Right lung (tissue), 2 donors: ENCODE measurements at regions not wholly inside any gene's neighbourhood (a gene's known extent, or its start where the extent isn't known, plus 50 kb on each side); places are given as distances from the start of the nearest gene placed in this dataset.
"Not testable (repeated sequence)": the region's sequence is repeated elsewhere in the genome, so short reads cannot be mapped to it uniquely, and the experiment has no call there.

Experiments
- DNase-seq, 2 donors: peaks; one replicate each; pipeline ENCODE4 v3.0.0-alpha.2; 2013

DNA sequence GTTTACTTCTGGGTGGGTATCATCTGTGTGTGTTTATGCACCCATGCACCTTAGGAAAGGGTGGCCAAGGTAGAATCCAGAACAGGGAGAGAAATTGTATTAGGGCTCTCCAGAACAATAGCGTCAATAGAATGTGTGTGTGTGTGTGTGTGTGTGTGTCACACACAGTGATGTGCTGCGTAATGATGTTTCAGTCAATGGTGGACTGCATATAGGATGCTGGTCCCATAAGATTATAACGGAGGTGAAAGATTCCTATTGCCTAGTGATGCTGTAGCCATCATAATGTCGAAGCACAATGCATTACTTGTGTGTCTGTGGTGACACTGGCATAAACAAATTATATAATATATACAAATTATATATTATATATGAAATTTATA is 69.3 kb upstream of the PRR23C start:
- no peak for DNase-seq

- not testable (repeated sequence) for DNase-seq
Observed at GRCh38 chr3:139116631-139117030, 71.9 kb upstream of the PRR23C start.

DNA sequence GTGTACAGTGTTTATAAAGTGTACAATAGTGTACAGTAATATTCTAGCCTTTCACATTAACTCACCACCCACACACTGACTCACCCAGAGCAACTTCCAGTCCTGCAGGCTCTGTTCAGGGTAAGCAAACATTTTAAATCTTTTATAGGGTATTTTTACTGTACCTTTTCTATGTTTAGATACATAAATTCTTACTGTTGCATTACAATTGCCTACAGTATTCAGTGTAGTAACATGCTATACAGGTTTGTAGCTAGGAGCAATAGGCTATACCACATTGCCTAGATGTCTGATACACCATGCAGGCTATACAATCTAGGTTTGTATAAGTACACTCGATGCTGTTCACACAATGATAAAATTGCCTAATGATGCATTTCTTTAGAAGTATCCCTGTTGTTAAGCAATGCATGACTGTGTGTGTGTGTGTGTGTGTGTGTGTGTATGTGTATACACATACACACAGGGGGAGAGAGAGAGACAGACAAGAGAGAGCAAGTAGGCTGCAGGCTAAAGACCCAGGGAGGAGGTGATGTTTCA is 72.5 kb upstream of the PRR23C start:
- no peak for DNase-seq

GRCh38 chr3:139117883-139118760 is 73.4 kb upstream of the PRR23C start:
- DNase-seq, result no peak

DNA sequence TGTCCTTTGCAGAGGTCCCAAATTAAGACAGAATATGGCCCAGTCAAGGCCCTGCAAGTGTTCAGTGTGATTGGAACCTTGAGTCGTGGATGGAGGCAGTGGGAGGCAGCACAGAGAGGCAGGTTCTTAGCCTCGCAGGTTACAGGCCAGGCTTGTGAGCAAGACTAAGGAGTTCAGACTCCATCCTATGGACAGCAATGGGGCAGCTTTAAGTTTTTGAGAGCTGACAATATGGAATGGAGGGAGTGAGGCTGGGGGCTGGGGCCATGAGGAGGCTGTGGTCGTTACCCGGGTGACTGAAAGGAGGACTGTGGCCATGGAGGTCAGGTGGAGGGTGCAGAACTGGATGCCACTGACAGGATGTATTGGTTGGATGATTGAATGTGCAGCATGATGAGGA is 74.1 kb upstream of the PRR23C start:
- DNase-seq, result no peak

DNA sequence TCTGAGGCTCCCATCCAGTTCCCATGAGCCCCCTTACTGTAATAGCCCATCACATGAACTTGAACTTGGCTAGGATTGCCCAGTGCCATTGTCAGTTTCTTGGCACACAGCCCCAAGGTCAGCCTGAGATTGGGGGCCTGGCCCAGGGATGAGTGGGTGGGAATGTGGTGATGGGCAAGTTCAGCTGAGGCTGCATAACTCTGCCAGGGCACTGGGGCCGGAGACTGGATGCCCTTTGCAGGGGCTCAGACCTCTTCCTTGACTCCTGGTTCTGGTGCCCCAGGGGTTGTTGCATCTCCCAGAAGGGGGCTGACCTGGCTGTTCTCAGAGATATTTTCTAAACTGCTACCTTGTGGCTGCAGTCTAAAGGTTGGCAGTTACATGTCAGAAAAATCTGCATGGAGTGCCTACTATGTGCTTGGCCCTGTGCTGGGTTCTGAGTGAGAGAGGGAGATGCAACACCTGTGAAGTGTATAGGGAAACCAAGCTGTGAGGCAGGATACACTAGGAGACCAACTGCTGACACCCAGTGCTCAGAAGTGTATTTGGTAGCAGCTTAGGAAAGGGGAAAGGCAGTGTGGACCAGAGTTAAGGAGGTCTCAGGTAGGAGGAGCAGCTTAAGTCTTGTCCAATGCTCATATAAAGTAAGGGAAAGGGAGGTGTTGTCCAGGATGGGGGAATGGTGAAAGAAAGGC is 74.8 kb upstream of the PRR23C start:
- DNase-seq, result no peak

GRCh38 chr3:139120086-139121056 is 75.7 kb upstream of the PRR23C start:
- DNase-seq, result no peak

DNA sequence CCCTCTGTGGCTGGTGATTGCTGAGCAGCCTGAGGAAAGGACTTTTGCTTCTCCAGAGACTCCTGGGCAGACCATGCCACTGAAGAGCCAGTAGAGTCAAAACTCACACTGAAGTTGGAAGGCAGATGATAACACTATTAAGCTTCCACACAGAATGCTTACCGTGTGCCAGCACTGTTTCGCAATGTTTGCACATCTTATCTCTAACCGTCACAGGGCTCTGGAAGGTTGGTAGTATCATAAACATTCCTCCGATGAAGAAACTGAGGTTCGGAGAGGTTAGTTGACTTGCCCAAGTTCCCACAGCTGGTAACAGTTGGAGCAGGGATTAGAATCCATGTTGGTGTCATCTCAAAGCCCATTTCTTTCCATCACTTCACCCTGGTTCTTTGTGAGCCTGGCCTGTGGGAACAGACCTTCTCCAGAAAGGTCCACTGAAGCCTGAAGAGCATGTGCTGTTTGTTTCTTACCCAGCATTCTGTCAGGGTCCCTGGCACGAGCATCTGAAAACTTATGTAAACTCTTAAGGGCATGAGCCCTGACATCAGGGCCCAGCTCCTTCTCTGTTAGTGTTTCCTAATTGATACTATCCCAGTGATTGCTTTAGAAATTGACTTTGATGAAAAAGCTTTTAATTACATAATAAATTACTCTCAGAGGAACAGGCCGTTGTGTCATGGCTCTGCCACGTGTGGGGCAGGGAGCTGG is 77.0 kb upstream of the PRR23C start:
- no peak for DNase-seq

DNA sequence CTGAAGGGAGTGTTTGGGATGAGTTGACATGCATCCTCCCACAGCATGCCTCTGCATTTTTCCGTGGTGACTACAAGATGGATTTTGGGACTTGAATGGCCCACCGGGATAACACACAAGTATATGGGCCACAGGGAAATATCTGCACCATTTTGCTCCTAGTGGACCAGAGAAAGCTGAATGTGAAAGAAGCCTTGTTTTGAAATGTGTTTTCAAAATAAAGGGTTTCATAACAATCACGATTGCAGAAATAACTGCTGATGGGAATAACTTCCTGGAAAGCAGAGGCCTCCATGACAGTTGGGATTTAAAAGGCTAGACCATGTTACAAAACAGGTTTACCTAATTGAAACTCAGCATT is 77.5 kb upstream of the PRR23C start:
- no peak for DNase-seq

- no peak for DNase-seq
Observed at GRCh38 chr3:139122612-139123011, 77.9 kb upstream of the PRR23C start.

DNA sequence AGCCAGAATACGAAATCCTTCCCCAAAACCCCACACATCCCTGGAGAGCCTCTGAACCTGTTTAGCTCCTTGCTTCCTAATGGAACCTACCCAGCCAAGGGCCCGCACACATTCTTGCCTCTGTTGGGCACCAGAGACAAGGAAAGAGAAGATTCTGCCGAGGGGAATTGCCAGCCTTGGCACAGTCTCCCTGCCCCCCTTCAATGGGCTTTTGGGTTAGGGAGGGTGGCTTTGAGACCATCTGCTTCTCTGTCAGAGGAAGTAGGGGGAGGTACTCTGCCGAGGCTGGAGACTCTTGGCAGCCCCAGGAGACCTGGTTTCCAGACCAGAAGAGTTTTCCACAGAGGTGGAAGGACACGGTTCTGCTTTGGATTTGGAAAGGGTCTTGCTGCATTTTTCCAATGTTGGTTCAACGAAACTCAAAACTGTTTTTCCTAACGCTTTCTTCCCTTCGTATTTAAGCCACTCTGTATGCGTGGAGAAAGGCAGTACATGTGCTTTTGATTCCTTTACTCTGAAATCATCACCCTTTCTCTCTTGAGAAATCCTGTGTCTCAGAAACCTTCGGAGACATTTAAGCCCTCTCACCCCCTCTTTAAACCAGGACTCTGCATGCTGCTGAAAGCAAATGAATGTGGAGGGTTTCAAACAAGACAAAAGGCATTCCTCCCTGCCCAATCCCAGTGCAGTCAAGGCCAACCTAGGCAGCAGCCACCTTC is 78.8 kb upstream of the PRR23C start:
- no peak for DNase-seq

- no peak for DNase-seq
Observed at GRCh38 chr3:139124197-139124596, 79.5 kb upstream of the PRR23C start.

- no peak for DNase-seq
Observed at GRCh38 chr3:139127101-139127500, 82.4 kb upstream of the PRR23C start.

GRCh38 chr3:139127629-139128028 is 82.9 kb upstream of the PRR23C start:
- DNase-seq, result not testable (repeated sequence)

DNA sequence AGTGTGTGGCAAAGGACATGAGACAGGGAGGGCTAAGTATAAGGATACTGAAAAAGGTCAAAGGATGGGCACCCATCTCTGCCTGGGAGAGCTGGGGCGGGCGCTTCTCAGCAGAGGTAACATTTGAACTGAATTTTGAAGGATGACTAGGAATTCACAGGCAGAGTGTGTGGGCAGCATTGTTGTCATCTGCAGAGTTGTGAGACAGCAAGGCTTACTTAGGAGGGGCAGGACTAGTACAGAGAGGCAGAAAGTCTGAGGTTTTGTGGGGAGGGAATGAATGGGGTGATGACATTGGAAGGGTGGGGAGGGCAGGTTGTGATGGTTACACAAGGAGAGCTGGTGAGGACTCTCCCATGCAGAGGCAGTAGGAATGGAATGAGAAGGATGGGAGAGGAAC is 84.1 kb upstream of the PRR23C start:
- no peak for DNase-seq

- DNase-seq, result no peak
Observed at GRCh38 chr3:139129892-139130291, 85.2 kb upstream of the PRR23C start.

GRCh38 chr3:139130390-139131140 is 85.9 kb upstream of the PRR23C start:
- DNase-seq, result no peak

- no peak for DNase-seq
Observed at GRCh38 chr3:139131951-139132350, 87.3 kb upstream of the PRR23C start.

DNA sequence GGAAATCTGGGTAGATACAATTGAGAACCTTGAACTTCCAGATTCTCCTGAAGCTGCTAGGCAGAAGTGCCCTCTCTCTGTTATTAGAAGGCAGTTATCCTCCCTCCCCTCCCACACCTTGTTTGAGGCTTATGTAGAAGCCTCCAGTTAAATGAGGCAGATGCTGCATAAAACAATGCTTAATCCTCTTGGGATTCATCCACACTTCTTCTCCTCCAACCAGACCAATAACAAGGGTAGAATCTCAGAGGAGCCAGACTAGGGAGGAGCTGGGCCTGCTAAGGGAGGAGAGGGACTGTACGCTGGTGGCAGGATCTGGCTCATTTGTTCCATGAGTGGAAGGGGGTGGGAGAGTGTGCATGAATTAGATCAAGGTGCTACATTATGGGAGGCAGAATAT is 88.3 kb upstream of the PRR23C start:
- no peak for DNase-seq
